ENCODE measurements at regions not wholly inside any gene's neighbourhood (a gene's known extent, or its start where the extent isn't known, plus 50 kb on each side); places are given as distances from the start of the nearest gene placed in this dataset.
A peak's percentile ranks its signal among the peaks of the same experiment; 100 is the strongest.

DNA sequence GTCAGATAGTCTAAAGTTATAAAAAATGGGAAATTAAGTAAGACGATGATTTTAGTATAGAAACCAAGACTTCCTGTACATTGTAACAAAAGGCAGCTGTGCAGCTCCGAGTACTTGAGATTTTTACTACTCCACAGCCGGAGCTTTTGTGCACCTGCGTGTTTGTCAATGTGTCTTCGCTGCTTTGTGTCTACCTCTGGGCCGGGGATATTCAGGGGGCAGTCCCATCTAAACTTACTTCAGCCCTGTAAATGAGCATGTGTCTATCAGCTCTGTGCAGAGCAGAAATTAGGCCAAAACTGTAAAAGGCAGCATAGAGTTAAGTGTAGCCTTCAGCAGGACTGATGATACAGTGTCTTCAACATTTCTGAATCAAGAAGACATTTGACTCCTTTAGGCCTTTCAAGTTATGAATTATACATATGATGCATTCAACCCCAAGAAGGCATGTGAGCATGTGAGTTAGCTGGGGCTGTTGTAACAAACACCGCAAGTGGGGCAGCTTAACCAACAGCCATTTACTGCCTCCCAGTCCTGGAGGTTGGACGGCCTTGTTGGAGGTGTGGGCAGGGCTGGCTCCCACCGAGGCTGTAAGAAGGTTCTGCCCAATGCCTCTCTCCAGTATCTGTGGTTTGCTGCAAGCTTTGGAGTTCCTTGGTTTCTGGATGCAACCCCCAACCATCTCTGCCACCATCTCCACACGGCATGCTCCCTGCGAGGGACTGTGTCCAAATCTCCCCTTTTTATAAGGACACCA lies 191.0 kb upstream of the IRS2 start:
- no peak for DNase-seq (ENCODE audit: low spot score)

DNA sequence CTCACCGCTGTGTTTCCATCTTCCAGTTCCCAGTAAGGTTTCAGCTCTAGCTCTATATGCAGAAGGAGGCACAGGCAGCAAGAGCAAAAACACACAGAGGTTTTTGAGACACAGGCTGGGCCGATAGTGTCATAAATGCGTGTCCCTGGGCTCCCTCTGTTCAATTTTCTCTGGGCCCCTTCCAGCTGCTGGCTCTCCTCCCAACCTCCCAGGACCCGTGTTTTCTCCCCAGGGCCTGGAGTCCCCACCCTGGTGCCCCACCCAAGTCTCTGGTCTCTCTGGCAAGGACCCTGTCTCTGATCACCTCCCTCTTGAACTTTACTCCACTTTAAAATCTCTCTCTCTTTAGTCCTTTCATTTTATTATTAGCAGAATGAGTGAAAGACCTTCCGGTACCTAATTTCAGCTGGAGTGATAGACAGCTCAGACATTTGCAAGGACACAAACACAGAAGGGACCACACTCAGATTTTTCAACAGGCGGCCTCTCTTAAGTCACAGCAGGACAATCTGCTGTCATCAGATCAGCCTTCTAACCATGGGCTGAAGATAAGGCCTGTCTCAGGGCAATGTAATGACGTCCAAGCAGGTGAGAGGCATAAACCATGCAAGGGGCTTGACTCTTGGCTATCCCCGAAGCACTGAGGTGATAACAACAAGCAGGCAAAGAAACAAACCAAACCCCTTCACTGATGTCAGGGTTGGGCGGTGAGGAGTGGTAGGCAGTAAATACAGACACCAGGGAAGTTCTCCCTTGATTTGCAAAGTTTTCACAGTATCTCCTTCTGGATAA lies 190.0 kb upstream of the IRS2 start:
- no peak for DNase-seq (ENCODE audit: low spot score)

DNA sequence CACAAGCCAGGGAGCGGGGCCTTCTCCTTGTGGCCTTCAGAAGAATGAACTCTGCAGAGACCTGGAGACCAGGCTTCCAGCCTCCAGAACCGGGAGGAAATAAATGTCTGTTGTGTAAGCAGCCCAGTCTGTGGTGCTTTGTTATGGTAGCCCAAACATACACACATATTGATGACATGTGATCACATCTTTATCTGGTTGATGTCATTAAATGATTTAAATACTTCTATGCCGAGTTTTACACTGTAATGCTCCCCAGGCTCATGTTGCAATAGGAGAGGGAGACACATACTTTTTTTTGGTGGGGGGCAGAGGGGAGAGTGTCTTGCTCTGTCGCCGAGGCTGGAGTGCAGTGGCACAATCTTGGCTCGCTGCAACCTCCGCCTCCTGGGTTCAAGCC lies 188.0 kb upstream of the IRS2 start:
- no peak for DNase-seq (ENCODE audit: low spot score)

DNA sequence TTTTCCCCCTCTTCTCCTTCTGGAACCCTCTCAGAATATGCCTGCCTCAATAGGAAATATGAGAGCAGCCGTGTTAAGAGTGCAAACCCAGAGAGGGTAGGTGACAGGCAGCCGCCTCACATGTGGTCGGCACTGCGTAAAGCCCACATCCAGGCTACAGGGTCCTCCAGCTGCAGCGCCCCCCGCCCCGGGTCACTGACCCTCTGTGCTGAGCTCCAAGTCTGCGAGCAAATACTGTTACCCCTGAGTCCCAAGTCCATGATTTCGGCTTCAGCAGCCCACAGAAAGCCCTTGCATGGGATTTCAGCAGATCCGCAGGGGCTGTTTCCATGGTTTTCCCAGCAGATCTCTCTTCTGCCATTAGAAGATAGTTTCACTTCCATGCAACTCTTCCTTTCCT lies 186.9 kb upstream of the IRS2 start:
- DNase-seq (ENCODE audit: low spot score): no peak

DNA sequence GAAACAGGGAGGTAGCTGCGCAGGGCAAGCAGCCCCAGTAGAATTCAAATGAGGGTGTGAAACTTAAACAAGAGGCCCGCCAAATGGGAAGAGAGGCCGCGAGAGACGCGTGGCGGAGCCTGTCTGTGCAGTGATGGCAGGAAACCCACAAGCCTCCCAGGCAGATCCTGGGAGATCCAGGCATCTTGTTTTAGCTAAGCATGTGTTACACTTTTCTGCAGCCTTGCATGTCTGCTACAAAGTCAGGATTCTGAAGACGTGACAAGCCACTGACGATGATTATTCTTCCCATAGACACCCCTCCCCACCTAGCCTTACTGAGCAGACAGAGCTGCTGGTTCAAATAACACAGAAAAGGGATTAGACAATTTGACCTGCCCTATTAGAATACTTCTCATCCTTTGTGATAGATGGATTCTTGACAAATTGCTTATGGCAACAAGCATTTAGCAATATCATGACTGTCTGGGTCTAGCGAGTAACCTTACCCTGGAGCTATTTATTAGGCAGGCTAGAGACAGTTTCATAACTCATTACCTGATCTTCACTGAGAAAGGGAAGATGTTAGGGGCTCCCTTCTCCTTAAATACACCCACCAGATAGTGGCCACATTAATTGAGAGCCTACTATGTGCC lies 185.2 kb upstream of the IRS2 start:
- no peak for DNase-seq (ENCODE audit: low spot score)

DNA sequence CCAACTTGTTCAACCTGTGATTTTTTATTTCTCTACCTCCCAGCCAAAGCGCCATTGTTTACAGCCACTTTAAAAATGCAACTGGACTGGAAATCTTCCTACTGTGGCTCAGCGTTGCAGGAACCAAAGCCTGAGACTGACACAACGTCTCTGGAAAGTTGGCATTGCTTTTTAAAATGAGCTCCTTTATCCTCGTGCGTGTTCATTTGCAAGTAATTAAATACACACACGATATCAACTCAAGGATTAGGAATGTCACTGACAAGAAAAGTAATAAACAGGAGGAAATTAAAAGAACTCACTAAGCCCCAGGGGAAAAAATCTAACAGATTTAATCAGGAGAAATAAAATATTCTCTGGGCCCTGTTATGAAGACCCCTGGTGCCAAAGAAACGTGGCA lies 184.6 kb upstream of the IRS2 start:
- DNase-seq (ENCODE audit: low spot score): no peak

DNA sequence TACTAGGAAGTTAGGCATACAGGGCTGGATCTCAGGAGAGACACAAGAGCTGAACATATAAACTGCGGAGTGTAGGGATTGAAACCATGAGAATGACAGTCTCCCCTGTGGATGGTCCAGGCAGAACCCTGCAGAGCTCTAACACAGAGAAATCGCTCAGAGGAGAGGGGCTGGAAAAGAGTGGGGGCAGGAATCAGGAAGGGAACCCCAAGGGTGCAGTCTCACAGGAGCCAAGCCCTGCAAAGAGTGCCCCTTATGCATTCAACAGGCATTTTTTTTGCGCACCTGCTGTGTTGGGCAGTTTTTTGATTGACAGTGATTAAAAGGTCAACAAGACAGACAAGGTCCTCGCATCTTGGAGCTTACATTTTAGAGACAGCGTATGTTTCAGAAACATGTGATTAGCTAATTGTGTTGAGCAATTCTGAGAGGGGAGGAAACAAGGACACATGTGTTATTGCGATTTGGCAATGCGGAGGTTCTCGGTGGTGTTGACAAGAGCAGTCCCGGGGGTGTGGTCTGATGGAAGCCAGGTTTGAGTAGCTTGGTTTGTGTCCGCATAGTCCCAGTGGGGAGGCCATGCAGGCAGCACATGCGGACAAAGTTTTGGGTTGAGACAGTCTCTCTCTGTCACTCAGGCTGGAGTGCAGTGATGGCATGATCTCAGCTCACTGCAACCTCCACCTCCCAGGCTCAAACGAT lies 182.6 kb upstream of the IRS2 start:
- DNase-seq (ENCODE audit: low spot score): no peak

DNA sequence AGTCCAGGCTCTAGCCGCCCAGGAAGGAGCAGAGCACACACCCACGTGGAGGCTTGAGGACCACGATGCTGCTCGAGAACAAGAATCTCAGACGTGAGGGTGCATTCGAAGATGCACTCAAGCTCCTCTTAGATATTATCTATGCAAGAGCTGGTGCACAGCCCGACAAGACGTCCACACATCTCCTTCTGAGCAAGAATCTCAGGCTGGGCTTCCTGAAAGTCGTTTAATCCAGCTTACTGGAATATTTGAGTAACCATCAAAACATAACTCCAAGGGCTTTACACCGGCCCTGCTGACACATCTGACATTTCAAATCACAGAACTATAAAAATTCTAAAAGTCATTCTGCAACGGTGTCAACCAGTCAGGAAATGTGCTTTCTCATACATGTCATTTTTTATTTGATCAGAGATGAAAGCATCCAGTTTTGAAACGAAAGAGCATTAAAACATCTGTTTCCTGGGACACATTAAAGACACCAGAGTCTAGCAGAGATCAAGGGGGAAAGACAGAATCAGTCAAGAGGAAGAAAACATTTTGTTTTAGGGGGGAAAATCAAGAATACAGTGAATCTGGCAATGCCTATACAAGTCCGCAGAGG lies 177.7 kb upstream of the IRS2 start:
- DNase-seq (ENCODE audit: low spot score): no peak

DNA sequence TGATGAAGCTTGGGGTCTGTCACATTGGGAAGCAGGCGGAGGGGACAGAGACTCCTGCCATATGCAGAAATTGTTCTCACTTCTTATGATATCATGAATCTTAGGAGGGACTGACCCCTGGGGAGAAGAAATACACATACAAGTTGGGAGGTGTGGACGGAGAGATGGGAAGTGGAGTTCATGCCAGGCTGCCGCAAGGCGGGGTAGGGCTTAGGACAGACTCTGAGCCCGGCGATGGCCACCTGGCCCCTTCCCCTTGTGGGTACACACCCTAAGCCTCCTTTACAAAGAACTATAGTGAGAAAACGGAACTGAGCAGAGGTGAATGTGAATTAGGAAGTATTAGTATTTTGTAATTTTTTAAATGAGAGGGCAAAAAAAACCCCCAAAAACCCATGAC lies 177.0 kb upstream of the IRS2 start:
- no peak for DNase-seq (ENCODE audit: low spot score)

DNA sequence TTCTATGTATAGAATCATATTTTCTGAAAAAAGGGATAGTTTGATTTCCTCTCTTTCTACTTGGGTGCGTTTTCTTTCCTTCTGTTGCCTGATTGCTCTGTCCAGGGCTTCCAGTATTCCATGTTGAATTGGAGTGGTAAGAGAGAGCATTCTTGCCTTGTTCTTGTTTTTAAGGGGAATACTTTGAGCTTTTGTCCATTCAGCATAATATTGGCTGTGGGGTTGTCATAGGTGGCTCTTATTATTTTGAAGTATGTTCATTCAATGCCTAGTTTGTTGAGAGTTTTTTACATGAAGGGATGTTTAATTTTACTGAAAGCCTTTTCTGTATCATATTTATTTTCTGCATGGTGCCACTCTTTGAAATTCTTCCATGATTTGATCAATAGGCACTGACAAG lies 173.5 kb upstream of the IRS2 start:
- DNase-seq (ENCODE audit: low spot score): no peak

DNA sequence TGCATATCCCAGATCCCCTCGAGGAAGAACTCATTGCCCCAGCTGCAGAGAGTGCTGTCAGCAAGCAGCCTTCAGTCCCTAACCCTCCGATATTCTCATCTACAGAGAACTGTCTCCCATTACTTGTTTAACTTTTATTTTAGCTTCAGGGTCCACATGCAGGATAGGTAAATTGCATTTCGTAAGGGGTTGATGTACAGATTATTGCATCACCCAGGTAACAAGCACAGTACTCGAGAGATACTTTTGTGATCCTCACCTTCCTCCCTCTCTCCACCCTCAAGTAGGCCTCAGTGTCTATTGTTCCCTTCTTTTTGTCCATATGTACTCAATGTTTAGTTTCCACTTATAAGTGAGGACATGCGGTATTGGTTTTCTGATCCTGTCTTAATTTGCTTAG lies 171.5 kb upstream of the IRS2 start:
- DNase-seq (ENCODE audit: low spot score): no peak

DNA sequence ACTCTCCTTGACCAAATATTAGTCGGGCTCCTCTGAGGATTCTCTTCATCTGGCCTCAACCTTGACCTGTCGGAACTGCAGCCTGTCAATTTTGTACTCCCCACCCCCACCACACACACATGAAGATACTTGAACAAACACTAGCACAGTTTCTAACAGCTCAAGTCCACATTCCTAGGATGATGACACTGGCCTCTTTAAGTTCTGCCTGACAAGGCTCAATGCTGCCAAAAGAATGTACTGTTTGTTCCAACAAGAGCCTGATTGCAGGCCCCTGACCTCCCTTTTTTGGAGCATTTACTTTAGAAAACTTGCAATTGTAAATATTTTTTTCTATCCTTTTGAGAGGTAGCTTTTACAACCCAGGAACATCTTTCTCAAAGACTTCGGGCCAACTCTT lies 169.2 kb upstream of the IRS2 start:
- no peak for DNase-seq (ENCODE audit: low spot score)

DNA sequence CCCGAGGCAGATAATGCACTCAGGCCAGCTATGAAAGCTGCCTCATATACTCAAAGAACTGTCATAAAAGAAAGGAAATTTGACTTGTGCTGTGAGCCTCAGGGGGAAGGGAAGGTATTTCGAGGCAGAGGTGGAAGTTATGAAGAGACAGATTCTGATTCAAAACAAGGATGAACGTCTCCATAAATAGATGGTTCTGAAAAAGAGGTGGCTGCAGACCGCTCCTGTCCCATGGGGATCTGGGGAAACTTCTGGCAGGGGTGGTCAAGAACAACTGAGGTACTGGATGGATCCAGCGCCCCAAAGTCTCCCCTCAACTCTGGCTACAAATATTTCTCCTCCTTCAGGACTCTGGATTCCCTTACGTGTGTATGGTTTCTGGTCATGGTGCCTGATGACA lies 168.1 kb upstream of the IRS2 start:
- DNase-seq (ENCODE audit: low spot score): no peak

DNA sequence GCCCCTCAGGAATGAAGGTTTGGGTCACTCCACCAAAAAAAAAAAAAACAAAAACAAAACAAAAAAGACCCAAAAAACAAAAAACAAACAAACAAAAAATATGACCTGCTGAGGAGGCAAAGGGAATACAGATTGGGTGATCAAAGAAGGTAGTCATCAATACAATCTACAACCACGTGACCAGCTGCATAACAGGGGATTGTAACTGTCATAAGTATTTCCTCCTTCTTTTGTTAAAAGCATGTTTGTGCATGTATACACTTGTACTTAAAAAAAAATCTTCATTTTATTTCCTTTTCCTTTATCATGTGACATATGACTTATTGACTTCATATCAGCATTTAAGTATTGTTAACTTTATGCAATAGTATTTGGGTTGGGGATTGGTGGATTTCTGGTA lies 165.1 kb upstream of the IRS2 start:
- no peak for DNase-seq (ENCODE audit: low spot score)

DNA sequence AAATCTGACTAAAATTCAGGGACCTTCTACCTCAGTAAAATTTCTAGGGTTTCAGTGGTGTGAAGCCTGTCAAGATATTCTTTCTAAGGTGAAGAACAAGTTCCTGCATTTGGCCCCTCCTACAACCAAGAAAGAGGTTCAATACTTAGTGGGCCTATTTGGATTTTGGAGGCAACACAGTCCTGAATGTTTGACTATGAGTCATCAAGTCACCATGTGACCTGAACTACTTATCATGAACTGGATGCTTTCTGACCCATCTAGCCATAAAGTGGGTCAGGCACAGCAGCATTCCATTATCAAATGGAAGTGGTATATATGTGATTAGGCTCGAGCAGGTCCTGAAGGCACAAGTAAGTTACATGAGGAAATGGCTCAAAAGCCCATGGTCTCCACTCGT lies 163.0 kb upstream of the IRS2 start:
- peak; percentile 27 for DNase-seq (ENCODE audit: low spot score)

DNA sequence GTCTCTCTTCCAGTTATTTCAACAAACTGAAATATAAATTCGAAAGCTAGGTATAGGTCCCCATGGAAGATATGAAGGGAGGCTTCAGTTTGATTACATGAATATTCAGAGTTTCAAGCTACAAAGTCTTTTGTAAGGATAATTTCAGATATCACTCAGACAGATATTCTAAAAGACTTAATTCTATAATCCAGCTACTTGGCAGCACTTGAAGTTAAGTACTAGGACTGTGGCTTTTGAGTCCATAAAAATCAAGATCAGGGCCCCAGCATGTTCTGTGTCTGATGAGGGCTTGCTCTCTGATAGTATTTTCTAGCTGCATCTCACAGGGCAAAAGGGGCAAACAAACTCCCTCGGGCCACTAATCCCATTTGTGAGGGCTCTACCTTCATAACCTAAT lies 160.6 kb upstream of the IRS2 start:
- no peak for DNase-seq (ENCODE audit: low spot score)

DNA sequence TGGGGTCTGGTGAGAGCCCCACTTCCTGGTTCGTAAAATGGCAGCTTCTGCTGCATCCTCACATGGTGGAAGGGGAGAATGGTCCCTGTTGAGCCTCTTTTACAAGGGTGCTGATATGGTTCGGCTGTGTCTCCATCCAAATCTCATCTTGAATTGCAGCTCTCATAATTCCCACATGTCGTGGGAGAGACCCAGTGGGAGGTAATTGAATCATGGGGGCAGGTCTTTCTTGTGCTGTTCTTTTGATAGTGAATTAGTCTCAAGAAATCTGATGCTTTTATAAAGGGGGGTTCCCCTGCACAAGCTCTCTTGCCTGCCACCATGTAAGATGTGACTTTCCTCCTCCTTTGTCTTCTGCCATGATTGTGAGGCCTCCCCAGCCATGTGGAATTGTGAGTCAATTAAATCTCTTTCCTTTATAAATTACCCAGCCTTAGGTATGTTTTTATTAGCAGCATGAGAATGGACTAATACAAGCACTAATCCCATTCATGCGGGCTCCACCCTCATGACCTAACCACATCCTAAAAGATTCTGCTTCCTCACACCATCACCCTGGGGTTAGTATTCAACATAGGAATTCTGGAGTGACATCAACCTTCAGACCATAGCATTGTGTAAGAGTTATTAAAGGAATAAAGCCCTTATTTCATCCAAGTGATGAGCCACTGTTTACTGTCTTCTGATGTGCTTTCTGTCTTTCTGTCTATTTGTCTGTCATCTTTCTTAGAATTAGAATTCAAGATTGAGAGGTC lies 159.0 kb upstream of the IRS2 start:
- DNase-seq (ENCODE audit: low spot score): peak; percentile 89

DNA sequence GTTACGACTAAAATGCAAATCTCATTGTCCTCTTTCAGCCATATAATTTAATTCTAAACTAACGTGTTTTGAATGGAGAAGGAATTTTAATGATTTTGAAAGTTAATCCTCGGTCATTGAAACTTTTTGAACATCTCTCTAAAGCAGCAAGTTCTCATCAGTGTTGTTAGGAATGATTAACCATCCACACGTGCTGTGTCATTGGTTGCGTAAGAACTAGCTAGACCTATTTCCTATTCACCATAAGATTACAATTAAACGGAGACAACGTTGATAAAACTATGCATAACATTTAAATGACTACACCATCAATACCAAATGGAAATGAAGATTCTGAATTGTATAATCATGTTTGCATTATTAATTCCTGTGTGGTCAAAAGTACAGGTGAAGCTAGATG lies 155.6 kb upstream of the IRS2 start:
- peak; percentile 33 for DNase-seq (ENCODE audit: low spot score)

DNA sequence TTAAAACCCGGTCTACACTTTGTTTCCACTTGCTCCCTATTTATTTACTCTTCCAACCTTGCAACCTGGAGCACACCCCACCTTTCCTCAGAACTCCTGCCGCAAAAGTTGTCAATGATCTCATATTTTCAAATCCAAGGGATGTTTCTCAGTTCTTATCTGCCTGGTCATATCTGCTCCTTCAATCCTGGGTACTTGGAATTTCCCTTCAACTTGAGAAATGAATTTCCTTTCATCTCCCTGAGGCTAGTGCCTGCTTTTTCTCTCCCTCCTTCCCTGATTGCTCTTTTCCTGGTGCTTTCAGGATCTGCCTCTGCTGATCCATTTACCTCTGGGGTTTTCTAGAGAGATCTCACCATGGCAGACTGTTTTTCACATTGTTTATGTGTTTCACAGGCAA lies 154.8 kb upstream of the IRS2 start:
- no peak for DNase-seq (ENCODE audit: low spot score)

DNA sequence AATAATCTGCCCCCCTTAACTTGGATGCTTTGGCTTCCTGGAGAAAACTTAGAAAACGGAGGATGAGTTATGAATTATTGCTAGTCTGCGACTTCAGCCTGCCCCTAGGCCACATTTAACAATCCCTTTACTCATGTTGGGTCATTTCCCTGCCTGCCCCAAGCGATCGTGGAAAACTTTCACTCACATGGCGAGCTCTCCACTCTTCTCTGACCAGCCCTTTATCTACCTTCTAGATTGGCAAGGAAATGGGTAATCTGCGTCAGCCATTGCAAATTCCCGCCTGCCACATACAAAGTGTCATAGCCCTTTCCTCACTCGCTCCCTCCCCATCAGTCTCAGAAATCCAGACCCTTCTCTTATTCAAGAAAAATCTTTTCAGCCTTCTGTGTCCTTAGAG lies 154.3 kb upstream of the IRS2 start:
- DNase-seq (ENCODE audit: low spot score): no peak

DNA sequence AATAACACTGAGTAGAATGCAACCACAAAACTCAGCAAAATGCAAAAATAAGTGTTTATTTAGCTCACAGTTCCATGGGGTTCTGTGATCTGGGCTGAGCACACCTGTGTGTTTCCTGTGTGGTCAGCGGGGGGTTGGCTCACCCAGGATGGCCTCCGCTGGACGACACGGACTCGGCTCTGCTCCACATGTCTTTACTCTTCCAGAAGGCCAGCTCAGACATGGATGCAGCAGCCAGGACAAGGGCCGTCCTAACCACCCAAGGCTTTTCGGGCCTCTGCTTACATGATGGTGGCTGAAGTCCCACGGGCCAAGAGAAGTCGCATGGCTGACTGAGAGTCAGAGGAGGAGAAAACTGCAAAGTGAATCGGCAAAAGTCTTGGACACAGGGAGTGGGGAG lies 153.5 kb upstream of the IRS2 start:
- no peak for DNase-seq (ENCODE audit: low spot score)

DNA sequence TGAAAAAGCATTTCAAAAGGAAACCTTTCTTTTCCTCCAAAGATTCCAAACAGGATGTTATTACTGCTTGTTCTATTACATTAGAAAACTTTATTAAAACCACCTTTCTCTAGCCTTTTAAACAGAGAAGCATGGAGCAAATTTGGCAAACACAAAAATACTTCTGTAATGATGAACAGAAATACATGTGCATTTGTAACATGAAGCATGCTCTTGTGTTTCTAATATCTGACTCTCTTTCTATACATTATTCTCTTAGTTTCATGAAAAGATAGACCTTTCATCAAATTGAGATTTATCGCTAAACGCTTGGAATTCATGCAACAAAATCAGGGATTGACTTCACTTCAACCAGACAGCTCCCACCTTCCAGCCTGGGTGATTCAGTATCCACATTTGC lies 152.8 kb upstream of the IRS2 start:
- DNase-seq (ENCODE audit: low spot score): no peak
